CD4-positive, alpha-beta memory T cell (primary cell): ENCODE measurements at regions not wholly inside any gene's neighbourhood (a gene's known extent, or its start where the extent isn't known, plus 50 kb on each side); places are given as distances from the start of the nearest gene placed in this dataset.

Experiments
- CTCF ChIA-PET: fragments of 350-600 bp; sonication (Branson Sonifier 250); formaldehyde crosslinking; loops from one replicate; lab custom pipeline; 2021; ENCODE audit warnings: inconsistent platforms; ENCODE audit not compliant: partially characterized antibody; lab: Charles Lee
- POLR2A ChIA-PET: fragments of 350-600 bp; sonication (Branson Sonifier 250); formaldehyde crosslinking; loops from one replicate; lab custom pipeline; 2021; ENCODE audit not compliant: partially characterized antibody; lab: Charles Lee
- DNase-seq, 5 donors: peaks; one replicate each; pipeline versions ENCODE4 v3.0.0 to v3.0.0-alpha.2; 2020 to 2022; ENCODE audit warnings: mixed read lengths in 1 of 5
- H3K27ac ChIP-seq: one replicate; pipeline ENCODE4 v1.7.0; 2013; ENCODE audit warnings: low read depth, low read length
- H3K27me3 ChIP-seq: 2 replicates; pipeline ENCODE4 v1.7.0; 2013; ENCODE audit warnings: mild to moderate bottlenecking, low read length, moderate library complexity; ENCODE audit not compliant: insufficient read depth
- H3K36me3 ChIP-seq: 2 replicates; pipeline ENCODE4 v1.7.0; 2013; ENCODE audit warnings: mild to moderate bottlenecking, low read length, moderate library complexity; ENCODE audit not compliant: insufficient read depth
- H3K4me1 ChIP-seq: 2 replicates; pipeline ENCODE4 v1.7.0; 2013; ENCODE audit warnings: mild to moderate bottlenecking, low read length, moderate library complexity; ENCODE audit not compliant: insufficient read depth
- H3K4me3 ChIP-seq, 2 donors: one replicate each; pipeline ENCODE4 v1.7.0; 2013; ENCODE audit warnings: low read length in 2 of 2, mild to moderate bottlenecking in 1 of 2
- H3K9me3 ChIP-seq, 2 donors: one replicate each; pipeline ENCODE4 v1.7.0; 2013; ENCODE audit warnings: low read length in 2 of 2, control low read depth in 1 of 2; ENCODE audit not compliant: control insufficient read depth in 1 of 2
- H3K27ac Mint-ChIP-seq, 7 donors: one replicate each; pipeline ENCODE4 v1.8.0; 2020 to 2021; ENCODE audit warnings: mixed read lengths in 7 of 7, mild to moderate bottlenecking in 6 of 7, inconsistent platforms in 3 of 7, moderate library complexity in 3 of 7
- H3K27me3 Mint-ChIP-seq, 2 donors: one replicate each; pipeline ENCODE4 v1.8.0; 2020 to 2021; ENCODE audit warnings: mixed read lengths in 2 of 2
- H3K36me3 Mint-ChIP-seq, 2 donors: one replicate each; pipeline ENCODE4 v1.8.0; 2020 to 2021; ENCODE audit warnings: mixed read lengths in 2 of 2, inconsistent platforms in 1 of 2, mild to moderate bottlenecking in 1 of 2
- H3K4me1 Mint-ChIP-seq, 4 donors: one replicate each; pipeline ENCODE4 v1.8.0; 2020 to 2021; ENCODE audit warnings: mixed read lengths in 4 of 4, mild to moderate bottlenecking in 1 of 4
- H3K4me3 Mint-ChIP-seq, 8 donors: one replicate each; pipeline ENCODE4 v1.8.0; 2020 to 2021; ENCODE audit warnings: mixed read lengths in 8 of 8, mild to moderate bottlenecking in 7 of 8, moderate library complexity in 6 of 8, inconsistent platforms in 3 of 8
- H3K9me3 Mint-ChIP-seq, 8 donors: one replicate each; pipeline ENCODE4 v1.8.0; 2020 to 2021; ENCODE audit warnings: mixed read lengths in 8 of 8, mild to moderate bottlenecking in 5 of 8, inconsistent platforms in 3 of 8, moderate library complexity in 1 of 8
- intact Hi-C: fragments of 100-400 bp; cut with micrococcal nuclease; formaldehyde crosslinking; loops from one replicate; pipeline ENCODE4 v1.15.1; 2023

- Mint-ChIP-seq H3K4me3 (no peak overlapping the region), H3K4me1 (no peaks in the 10 kb centered on the region), H3K27ac (no peak overlapping the region), H3K27me3 (no peaks in the 10 kb centered on the region), H3K36me3 (no peaks in the 10 kb centered on the region), H3K9me3 (peaks cover 0 to 7% (median 0%) of the 10 kb centered on the region in 8 donors)
- no peaks in the 10 kb centered on the region for H3K4me1 ChIP-seq
- DNase-seq: no peak
- POLR2A ChIA-PET: no interaction called here
- no peaks in the 10 kb centered on the region for H3K36me3 ChIP-seq
- CTCF ChIA-PET: no interaction called here
- H3K27me3 ChIP-seq: no peaks in the 10 kb centered on the region
- no peak overlapping the region for H3K4me3 ChIP-seq
- intact Hi-C loops: no loop called here
- no peaks in the 10 kb centered on the region for H3K9me3 ChIP-seq
- no peak overlapping the region for H3K27ac ChIP-seq
Measured at GRCh38 chr16:76906552-76906951, 284.4 kb upstream of the MON1B start.

- H3K9me3 ChIP-seq: no peaks in the 10 kb centered on the region
- Mint-ChIP-seq H3K4me3 (no peak overlapping the region), H3K9me3 (peaks cover 0 to 5% (median 0%) of the 10 kb centered on the region in 8 donors), H3K4me1 (no peaks in the 10 kb centered on the region), H3K36me3 (no peaks in the 10 kb centered on the region), H3K27me3 (no peaks in the 10 kb centered on the region), H3K27ac (no peak overlapping the region)
- no peak overlapping the region for H3K4me3 ChIP-seq
- H3K27ac ChIP-seq: no peak overlapping the region
- no peaks in the 10 kb centered on the region for H3K36me3 ChIP-seq
- POLR2A ChIA-PET: no interaction called here
- intact Hi-C loops: no loop called here
- no peaks in the 10 kb centered on the region for H3K27me3 ChIP-seq
- H3K4me1 ChIP-seq: no peaks in the 10 kb centered on the region
- CTCF ChIA-PET: interaction anchor here (1.1 kb wide), 1 partner anchor 28 kb away, joined by 3 read pairs; no protein-coding TSS in a partner anchor
- DNase-seq: no peak
Measured at GRCh38 chr16:76910931-76911330, 280.1 kb upstream of the MON1B start.

- Mint-ChIP-seq H3K36me3 (no peaks in the 10 kb centered on the region), H3K4me1 (no peaks in the 10 kb centered on the region), H3K4me3 (no peak overlapping the region), H3K27me3 (no peaks in the 10 kb centered on the region), H3K27ac (no peak overlapping the region), H3K9me3 (peaks cover 0 to 5% (median under 1%) of the 10 kb centered on the region in 8 donors)
- intact Hi-C loops: no loop called here
- Histone ChIP-seq H3K4me3 (no peak overlapping the region), H3K27ac (no peak overlapping the region), H3K27me3 (no peaks in the 10 kb centered on the region), H3K9me3 (no peaks in the 10 kb centered on the region), H3K4me1 (no peaks in the 10 kb centered on the region), H3K36me3 (no peaks in the 10 kb centered on the region)
- ChIA-PET POLR2A (no interaction called here), CTCF (no interaction called here)
- DNase-seq: no peak
Measured at GRCh38 chr16:76913046-76913445, 277.9 kb upstream of the MON1B start.

GRCh38 chr16:76926042-76926441 is 264.9 kb upstream of the MON1B start:
- no peaks in the 10 kb centered on the region for H3K36me3 ChIP-seq
- Mint-ChIP-seq H3K9me3 (peaks cover 0 to 7% (median under 1%) of the 10 kb centered on the region in 8 donors), H3K36me3 (no peaks in the 10 kb centered on the region), H3K4me1 (no peaks in the 10 kb centered on the region), H3K27ac (no peak overlapping the region), H3K4me3 (no peak overlapping the region), H3K27me3 (no peaks in the 10 kb centered on the region)
- POLR2A ChIA-PET: no interaction called here
- CTCF ChIA-PET: no interaction called here
- no peaks in the 10 kb centered on the region for H3K9me3 ChIP-seq
- intact Hi-C loops: no loop called here
- no peaks in the 10 kb centered on the region for H3K4me1 ChIP-seq
- H3K4me3 ChIP-seq: no peak overlapping the region
- H3K27me3 ChIP-seq: no peaks in the 10 kb centered on the region
- no peak for DNase-seq
- H3K27ac ChIP-seq: no peak overlapping the region

- ChIA-PET POLR2A (no interaction called here), CTCF (no interaction called here)
- Histone ChIP-seq H3K4me3 (no peak overlapping the region), H3K27ac (no peak overlapping the region), H3K27me3 (no peaks in the 10 kb centered on the region), H3K4me1 (no peaks in the 10 kb centered on the region), H3K36me3 (no peaks in the 10 kb centered on the region), H3K9me3 (no peaks in the 10 kb centered on the region)
- no peak overlapping the region for H3K4me3 Mint-ChIP-seq
- no peak for DNase-seq
- intact Hi-C loops: no loop called here
- no peaks in the 10 kb centered on the region for H3K4me1 Mint-ChIP-seq
- H3K27ac Mint-ChIP-seq: no peak overlapping the region
- H3K9me3 Mint-ChIP-seq: peaks cover 0 to 7% (median 2%) of the 10 kb centered on the region in 8 donors
- H3K27me3 Mint-ChIP-seq: no peaks in the 10 kb centered on the region
- H3K36me3 Mint-ChIP-seq: no peaks in the 10 kb centered on the region
Measured at GRCh38 chr16:76926595-76926994, 264.4 kb upstream of the MON1B start.

- CTCF ChIA-PET: no interaction called here
Measured at GRCh38 chr16:76931186-76931585, 259.8 kb upstream of the MON1B start.

GRCh38 chr16:76932541-76933211 is 258.3 kb upstream of the MON1B start:
- Histone ChIP-seq H3K27ac (no peak overlapping the region), H3K4me3 (no peak overlapping the region), H3K36me3 (no peaks in the 10 kb centered on the region), H3K4me1 (no peaks in the 10 kb centered on the region), H3K27me3 (no peaks in the 10 kb centered on the region), H3K9me3 (no peaks in the 10 kb centered on the region)
- H3K4me1 Mint-ChIP-seq: no peaks in the 10 kb centered on the region
- DNase-seq: no peak
- H3K27me3 Mint-ChIP-seq: no peaks in the 10 kb centered on the region
- POLR2A ChIA-PET: no interaction called here
- CTCF ChIA-PET: no interaction called here
- no peak overlapping the region for H3K4me3 Mint-ChIP-seq
- no peaks in the 10 kb centered on the region for H3K36me3 Mint-ChIP-seq
- intact Hi-C loops: no loop called here
- H3K9me3 Mint-ChIP-seq: peaks cover 0 to 4% (median 2%) of the 10 kb centered on the region in 8 donors
- H3K27ac Mint-ChIP-seq: no peak overlapping the region

More at GRCh38 chr16:76931186-76931585, 259.8 kb upstream of the MON1B start:
- Histone ChIP-seq H3K36me3 (no peaks in the 10 kb centered on the region), H3K4me3 (no peak overlapping the region), H3K4me1 (no peaks in the 10 kb centered on the region), H3K27ac (no peak overlapping the region), H3K9me3 (no peaks in the 10 kb centered on the region), H3K27me3 (no peaks in the 10 kb centered on the region)
- POLR2A ChIA-PET: no interaction called here
- Mint-ChIP-seq H3K4me3 (no peak overlapping the region), H3K9me3 (peaks cover 0 to 3% (median 2%) of the 10 kb centered on the region in 8 donors), H3K27ac (no peak overlapping the region), H3K4me1 (no peaks in the 10 kb centered on the region), H3K27me3 (no peaks in the 10 kb centered on the region), H3K36me3 (no peaks in the 10 kb centered on the region)
- no peak for DNase-seq
- intact Hi-C loops: no loop called here
